GM12878 (cell line): ENCODE measurements at regions not wholly inside any gene's neighbourhood (a gene's known extent, or its start where the extent isn't known, plus 50 kb on each side); places are given as distances from the start of the nearest gene placed in this dataset.

Experiments used
- ATAC-seq: fragments of 200-7000 bp; cut with Tn5 transposase; 3 replicates; pipeline ENCODE4 v1.9.1; 2020; ENCODE audit warnings: mild to moderate bottlenecking, moderate library complexity
- BruUV-seq: library from RNA; stranded (reverse); fragments of 400-500 nt; replicated peaks from 2 replicates; lab custom pipeline; 2021; lab: Mats Ljungman, UMichigan
- CTCF ChIA-PET: fragments of 300-600 bp; sonication (Branson Sonifier 250); formaldehyde crosslinking; extraction: SDS; loops from one replicate; lab custom pipeline; 2021; ENCODE audit warnings: inconsistent platforms; lab: Yijun Ruan, JAX
- POLR2A ChIA-PET: fragments of 350-600 bp; formaldehyde crosslinking; extraction: SDS; loops from one replicate; lab custom pipeline; 2021; ENCODE audit warnings: inconsistent platforms; lab: Charles Lee
- RAD21 ChIA-PET: fragments of 300-600 bp; sonication (Branson Sonifier 250); formaldehyde crosslinking; loops from one replicate; lab custom pipeline; 2023; ENCODE audit warnings: antibody characterized with exemption; ENCODE audit not compliant: unreplicated experiment; lab: Charles Lee
- SMC1A ChIA-PET: fragments of 300-600 bp; sonication (Branson Sonifier 250); formaldehyde crosslinking; loops from one replicate; lab custom pipeline; 2023; ENCODE audit not compliant: unreplicated experiment, uncharacterized antibody; lab: Charles Lee
- DNase-seq: peaks from one replicate; pipeline ENCODE4 v3.0.0-alpha.2; 2011; ENCODE audit warnings: low read depth, low spot score
- FAIRE-seq: peaks from 3 replicates; lab custom pipeline; 2011; peaks lifted over from hg19 to GRCh38; lab: Jason Lieb, UNC
- H2AFZ ChIP-seq: 2 replicates; pipeline ENCODE4 v1.6.0; 2011; ENCODE audit warnings: low read depth, low read length, control low read depth; ENCODE audit not compliant: control insufficient read depth
- H3K27ac ChIP-seq: 2 replicates; pipeline ENCODE4 v1.5.1; 2011; ENCODE audit warnings: control low read depth; ENCODE audit not compliant: control insufficient read depth, insufficient read depth
- H3K27me3 ChIP-seq, 2 experiments: replicated peaks in 1 of 2; 2 replicates each; pipeline versions ENCODE4 v1.6.0 to v1.6.1; 2011; ENCODE audit warnings: low read length in 1 of 2; ENCODE audit not compliant: control insufficient read depth in 2 of 2, insufficient read depth in 2 of 2
- H3K36me3 ChIP-seq, 2 experiments: 2 replicates each; pipeline ENCODE4 v1.5.1; 2011; ENCODE audit warnings: low read length in 1 of 2; ENCODE audit not compliant: control insufficient read depth in 2 of 2, insufficient read depth in 2 of 2
- H3K4me1 ChIP-seq: 2 replicates; pipeline ENCODE4 v1.6.1; 2011; ENCODE audit warnings: mild to moderate bottlenecking, low read length, moderate library complexity, mixed read lengths; ENCODE audit not compliant: control insufficient read depth, insufficient read depth
- H3K4me2 ChIP-seq: 2 replicates; pipeline ENCODE4 v1.6.0; 2011; ENCODE audit warnings: control low read depth; ENCODE audit not compliant: control insufficient read depth, insufficient read depth
- H3K4me3 ChIP-seq: fragments of 200-600 bp; sonication (generic); 2 replicates; pipeline ENCODE4 v1.5.1; 2016
- H3K79me2 ChIP-seq: 2 replicates; pipeline ENCODE4 v1.6.0; 2011; ENCODE audit warnings: low read length; ENCODE audit not compliant: control insufficient read depth, insufficient read depth
- H3K9ac ChIP-seq: 2 replicates; pipeline ENCODE4 v1.8.0; 2011; ENCODE audit warnings: low read length, control low read depth, mixed read lengths; ENCODE audit not compliant: control insufficient read depth, insufficient read depth
- H3K9me3 ChIP-seq: replicated peaks from 3 replicates; pipeline ENCODE4 v1.5.1; 2011; ENCODE audit warnings: mild to moderate bottlenecking, low read length; ENCODE audit not compliant: control insufficient read depth, insufficient read depth
- H4K20me1 ChIP-seq: 2 replicates; pipeline ENCODE4 v1.6.0; 2011; ENCODE audit not compliant: control insufficient read depth, insufficient read depth
- CBX5 ChIP-seq: sonication (generic); IDR thresholded peaks from 2 replicates; pipeline ENCODE4 v1.6.1; 2016; ENCODE audit warnings: low read depth, moderate library complexity, mild to moderate bottlenecking, inconsistent platforms
- CEBPB ChIP-seq, 2 experiments: fragments of 150-350 bp in 1 of 2; IDR thresholded peaks; 2 replicates each; pipeline ENCODE4 v1.6.1; 2012 to 2014; ENCODE audit warnings: low read depth in 2 of 2, low read length in 2 of 2, borderline replicate concordance in 1 of 2, inconsistent platforms in 1 of 2
- FOS ChIP-seq: IDR thresholded peaks from 3 replicates; pipeline ENCODE4 v1.6.1; 2011; ENCODE audit warnings: borderline replicate concordance; ENCODE audit not compliant: insufficient read length; ENCODE audit errors: extremely low read depth
- HCFC1 ChIP-seq: fragments of 150-350 bp; IDR thresholded peaks from 2 replicates; pipeline ENCODE4 v1.6.1; 2014; ENCODE audit warnings: low read length
- IKZF2 ChIP-seq, 2 experiments: fragments of 450-650 bp; IDR thresholded peaks; 2 replicates each; pipeline ENCODE4 v1.6.1; 2017; ENCODE audit warnings: mild to moderate bottlenecking in 2 of 2, moderate library complexity in 2 of 2
- KDM1A ChIP-seq: fragments of 200-600 bp; sonication (generic); IDR thresholded peaks from 2 replicates; pipeline ENCODE4 v1.6.1; 2016; ENCODE audit warnings: borderline replicate concordance
- SMAD1 ChIP-seq: fragments of 450-650 bp; IDR thresholded peaks from 2 replicates; pipeline ENCODE4 v1.6.1; 2018; ENCODE audit warnings: mild to moderate bottlenecking, low read depth; ENCODE audit not compliant: partially characterized antibody
- STAT1 ChIP-seq: fragments of 450-650 bp; conservative IDR thresholded peaks from 2 replicates; pipeline ENCODE4 v1.6.1; 2014; ENCODE audit warnings: antibody characterized with exemption, mild to moderate bottlenecking
- TARDBP ChIP-seq: IDR thresholded peaks from 2 replicates; pipeline ENCODE4 v1.6.1; 2016; ENCODE audit warnings: borderline replicate concordance
- WGBS: methylation state at CpG from one replicate; pipeline ENCODE4 v1.1.6; 2016; ENCODE audit warnings: low lambda C conversion rate; ENCODE audit not compliant: insufficient replicate concordance, insufficient coverage; ENCODE audit errors: missing lambda C conversion rate; 5-methylcytosine and 5-hydroxymethylcytosine counted together
- in situ Hi-C: fragments of 300-500 bp; cut with MboI; formaldehyde crosslinking; loops from 9 replicates; pipeline ENCODE4 v1.14.3; 2018; ENCODE audit warnings: mixed read lengths
- intact Hi-C: fragments of 100-400 bp; cut with micrococcal nuclease; formaldehyde crosslinking; loops from one replicate; pipeline ENCODE4 v1.14.2; 2022; ENCODE audit not compliant: unreplicated experiment
- TF ChIP-seq, protein P1 (sequence below): IDR thresholded peaks from 2 replicates; pipeline ENCODE4 v1.6.1; 2011; ENCODE audit warnings: low read depth, low read length, improper control_type of control experiment, borderline replicate concordance
- TF ChIP-seq, protein P2 (sequence below): fragments of 450-650 bp; conservative IDR thresholded peaks from 2 replicates; pipeline ENCODE4 v1.6.1; 2017; ENCODE audit warnings: mild to moderate bottlenecking, moderate library complexity
- TF ChIP-seq, protein P3 (sequence below): IDR thresholded peaks from 2 replicates; pipeline ENCODE4 v1.6.1; 2012; ENCODE audit warnings: low read depth, low read length, improper control_type of control experiment
- TF ChIP-seq, protein P4 (sequence below): IDR thresholded peaks from 2 replicates; pipeline ENCODE4 v1.6.1; 2011; ENCODE audit warnings: borderline replicate concordance, low read depth, mild to moderate bottlenecking, moderate library complexity, mixed read lengths, low read length; ENCODE audit not compliant: insufficient read depth; ENCODE audit errors: extremely low read length
- TF ChIP-seq, protein P5 (sequence below): fragments of 450-650 bp; formaldehyde crosslinking; IDR thresholded peaks from 2 replicates; pipeline ENCODE4 v1.4.0; 2022; ENCODE audit warnings: mild to moderate bottlenecking, moderate library complexity

DNA sequence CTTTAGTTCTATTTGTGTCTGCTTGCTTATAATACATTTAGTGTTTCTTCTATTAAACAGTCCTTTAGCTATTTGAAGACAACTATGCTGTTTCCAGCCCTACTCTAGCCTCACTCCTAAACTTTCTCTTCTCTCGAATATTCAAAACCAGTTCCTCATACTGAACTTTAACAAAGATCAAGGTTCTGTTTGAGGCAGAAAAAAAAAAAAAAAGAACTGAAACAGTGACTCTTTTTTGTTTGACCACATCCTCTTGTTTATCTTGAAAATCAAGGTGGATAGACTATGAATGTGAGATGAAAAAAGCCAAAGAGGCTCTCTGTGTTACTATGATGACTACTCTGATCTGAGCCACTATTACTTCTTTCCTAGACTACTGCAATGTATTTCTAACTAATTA is 154.3 kb downstream of the ZNF365 start:
- no peaks in the 10 kb centered on the region for H3K79me2 ChIP-seq
- H3K27ac ChIP-seq = peak overlapping the region; percentile 91
- ChIA-PET CTCF (interaction anchor here (0.7 to 4.0 kb wide), 19 partner anchors 9 to 407 kb away, joined by 3 to 26 read pairs (median 4); no protein-coding TSS in a partner anchor), POLR2A (interaction anchor here (0.5 to 2.2 kb wide), 6 partner anchors 9 to 739 kb away, joined by 3 to 7 read pairs (median 4); no protein-coding TSS in a partner anchor), SMC1A (interaction anchor here (0.7 to 6.8 kb wide), 34 partner anchors 9 to 1192 kb away, joined by 3 to 72 read pairs (median 7); partner anchors contain the start of gene EGR2), RAD21 (interaction anchor here (0.5 to 5.3 kb wide), 35 partner anchors 9 to 608 kb away, joined by 3 to 44 read pairs (median 5); partner anchors contain the start of gene EGR2)
- intact Hi-C loops (loop anchor here (1.0 to 5.0 kb wide), 3 partner anchors 17 to 71 kb away; no protein-coding TSS in a partner anchor), in situ Hi-C loops (no loop called here)
- peaks cover 7% of the 10 kb centered on the region for H3K9me3 ChIP-seq
- H3K36me3 ChIP-seq = no peaks in the 10 kb centered on the region
- DNase-seq = peak; percentile 79
- H3K27me3 ChIP-seq = no peaks in the 10 kb centered on the region
- peak overlapping the region; percentile 74 for H3K4me2 ChIP-seq
- peak; percentile 91 for ATAC-seq
- BruUV-seq = no TSS peak
- WGBS = 0% methylated on average over 1 of the region's 1 CpG
- no peaks in the 10 kb centered on the region for H4K20me1 ChIP-seq
- peak overlapping the region; percentile 45; the same call in 1 of the 2 replicates for H3K9ac ChIP-seq
- H3K4me1 ChIP-seq = peaks cover 32% of the 10 kb centered on the region
- peak; percentile 57 for FAIRE-seq
- H2AFZ ChIP-seq = no peak overlapping the region; the same call in 1 of the 2 replicates
- H3K4me3 ChIP-seq = no peak overlapping the region
- TF ChIP-seq FOS = no peak
- TF ChIP-seq CBX5 = peak; percentile 95
- no peak for TF ChIP-seq STAT1
- peak; percentile 66 for TF ChIP-seq SMAD1
- no peak for TF ChIP-seq CEBPB (IDR thresholded peaks at IDR 0.05; ENCODE audit: borderline replicate concordance in 1 of 2, low read depth in 2 of 2, low read length in 2 of 2)
- TF ChIP-seq, protein P1, sequence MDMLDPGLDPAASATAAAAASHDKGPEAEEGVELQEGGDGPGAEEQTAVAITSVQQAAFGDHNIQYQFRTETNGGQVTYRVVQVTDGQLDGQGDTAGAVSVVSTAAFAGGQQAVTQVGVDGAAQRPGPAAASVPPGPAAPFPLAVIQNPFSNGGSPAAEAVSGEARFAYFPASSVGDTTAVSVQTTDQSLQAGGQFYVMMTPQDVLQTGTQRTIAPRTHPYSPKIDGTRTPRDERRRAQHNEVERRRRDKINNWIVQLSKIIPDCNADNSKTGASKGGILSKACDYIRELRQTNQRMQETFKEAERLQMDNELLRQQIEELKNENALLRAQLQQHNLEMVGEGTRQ = no peak
- no peak for TF ChIP-seq KDM1A
- TF ChIP-seq, protein P2, sequence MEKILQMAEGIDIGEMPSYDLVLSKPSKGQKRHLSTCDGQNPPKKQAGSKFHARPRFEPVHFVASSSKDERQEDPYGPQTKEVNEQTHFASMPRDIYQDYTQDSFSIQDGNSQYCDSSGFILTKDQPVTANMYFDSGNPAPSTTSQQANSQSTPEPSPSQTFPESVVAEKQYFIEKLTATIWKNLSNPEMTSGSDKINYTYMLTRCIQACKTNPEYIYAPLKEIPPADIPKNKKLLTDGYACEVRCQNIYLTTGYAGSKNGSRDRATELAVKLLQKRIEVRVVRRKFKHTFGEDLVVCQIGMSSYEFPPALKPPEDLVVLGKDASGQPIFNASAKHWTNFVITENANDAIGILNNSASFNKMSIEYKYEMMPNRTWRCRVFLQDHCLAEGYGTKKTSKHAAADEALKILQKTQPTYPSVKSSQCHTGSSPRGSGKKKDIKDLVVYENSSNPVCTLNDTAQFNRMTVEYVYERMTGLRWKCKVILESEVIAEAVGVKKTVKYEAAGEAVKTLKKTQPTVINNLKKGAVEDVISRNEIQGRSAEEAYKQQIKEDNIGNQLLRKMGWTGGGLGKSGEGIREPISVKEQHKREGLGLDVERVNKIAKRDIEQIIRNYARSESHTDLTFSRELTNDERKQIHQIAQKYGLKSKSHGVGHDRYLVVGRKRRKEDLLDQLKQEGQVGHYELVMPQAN = no peak
- no peak for TF ChIP-seq HCFC1
- TF ChIP-seq, protein P3, sequence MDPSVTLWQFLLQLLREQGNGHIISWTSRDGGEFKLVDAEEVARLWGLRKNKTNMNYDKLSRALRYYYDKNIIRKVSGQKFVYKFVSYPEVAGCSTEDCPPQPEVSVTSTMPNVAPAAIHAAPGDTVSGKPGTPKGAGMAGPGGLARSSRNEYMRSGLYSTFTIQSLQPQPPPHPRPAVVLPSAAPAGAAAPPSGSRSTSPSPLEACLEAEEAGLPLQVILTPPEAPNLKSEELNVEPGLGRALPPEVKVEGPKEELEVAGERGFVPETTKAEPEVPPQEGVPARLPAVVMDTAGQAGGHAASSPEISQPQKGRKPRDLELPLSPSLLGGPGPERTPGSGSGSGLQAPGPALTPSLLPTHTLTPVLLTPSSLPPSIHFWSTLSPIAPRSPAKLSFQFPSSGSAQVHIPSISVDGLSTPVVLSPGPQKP = no peak
- TF ChIP-seq, protein P4, sequence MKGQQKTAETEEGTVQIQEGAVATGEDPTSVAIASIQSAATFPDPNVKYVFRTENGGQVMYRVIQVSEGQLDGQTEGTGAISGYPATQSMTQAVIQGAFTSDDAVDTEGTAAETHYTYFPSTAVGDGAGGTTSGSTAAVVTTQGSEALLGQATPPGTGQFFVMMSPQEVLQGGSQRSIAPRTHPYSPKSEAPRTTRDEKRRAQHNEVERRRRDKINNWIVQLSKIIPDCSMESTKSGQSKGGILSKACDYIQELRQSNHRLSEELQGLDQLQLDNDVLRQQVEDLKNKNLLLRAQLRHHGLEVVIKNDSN = no peak
- peak; percentile 82 to 84 for TF ChIP-seq IKZF2 (IDR thresholded peaks at IDR 0.05)
- TF ChIP-seq TARDBP = no peak
- TF ChIP-seq, protein P5, sequence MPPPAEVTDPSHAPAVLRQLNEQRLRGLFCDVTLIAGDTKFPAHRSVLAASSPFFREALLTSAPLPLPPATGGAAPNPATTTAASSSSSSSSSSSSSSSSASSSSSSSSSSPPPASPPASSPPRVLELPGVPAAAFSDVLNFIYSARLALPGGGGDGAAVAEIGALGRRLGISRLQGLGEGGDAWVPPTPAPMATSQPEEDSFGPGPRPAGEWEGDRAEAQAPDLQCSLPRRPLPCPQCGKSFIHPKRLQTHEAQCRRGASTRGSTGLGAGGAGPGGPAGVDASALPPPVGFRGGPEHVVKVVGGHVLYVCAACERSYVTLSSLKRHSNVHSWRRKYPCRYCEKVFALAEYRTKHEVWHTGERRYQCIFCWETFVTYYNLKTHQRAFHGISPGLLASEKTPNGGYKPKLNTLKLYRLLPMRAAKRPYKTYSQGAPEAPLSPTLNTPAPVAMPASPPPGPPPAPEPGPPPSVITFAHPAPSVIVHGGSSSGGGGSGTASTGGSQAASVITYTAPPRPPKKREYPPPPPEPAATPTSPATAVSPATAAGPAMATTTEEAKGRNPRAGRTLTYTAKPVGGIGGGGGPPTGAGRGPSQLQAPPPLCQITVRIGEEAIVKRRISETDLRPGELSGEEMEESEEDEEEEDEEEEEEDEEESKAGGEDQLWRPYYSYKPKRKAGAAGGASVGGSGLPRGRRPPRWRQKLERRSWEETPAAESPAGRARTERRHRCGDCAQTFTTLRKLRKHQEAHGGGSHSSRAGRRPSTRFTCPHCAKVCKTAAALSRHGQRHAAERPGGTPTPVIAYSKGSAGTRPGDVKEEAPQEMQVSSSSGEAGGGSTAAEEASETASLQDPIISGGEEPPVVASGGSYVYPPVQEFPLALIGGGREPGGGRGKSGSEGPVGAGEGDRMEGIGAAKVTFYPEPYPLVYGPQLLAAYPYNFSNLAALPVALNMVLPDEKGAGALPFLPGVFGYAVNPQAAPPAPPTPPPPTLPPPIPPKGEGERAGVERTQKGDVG (CRISPR knock-in tag) = no peak
